Heart right ventricle (tissue), 16 donors: ENCODE measurements at regions not wholly inside any gene's neighbourhood (a gene's known extent, or its start where the extent isn't known, plus 50 kb on each side); places are given as distances from the start of the nearest gene placed in this dataset.
"Not testable (repeated sequence)": the region's sequence is repeated elsewhere in the genome, so short reads cannot be mapped to it uniquely, and the experiment has no call there.

Experiments used
- ATAC-seq, 8 donors: fragments of 200-7000 bp; cut with Tn5 transposase; one replicate each; pipeline ENCODE4 v1.9.1; 2020; ENCODE audit warnings: mild to moderate bottlenecking in 8 of 8, moderate library complexity in 8 of 8, moderate number of reproducible peaks in 1 of 8
- DNase-seq, 2 donors: peaks; one replicate each; pipeline ENCODE4 v3.0.0-alpha.2; 2020
- H3K27ac ChIP-seq, 10 donors: fragments of 200-600 bp; sonication (generic) in 2 of 10; one replicate each; pipeline versions ENCODE4 v1.5.0 to v1.8.0; 2020 to 2022; ENCODE audit warnings: mild to moderate bottlenecking in 3 of 10
- H3K27me3 ChIP-seq, 7 donors: fragments of 200-600 bp; one replicate each; pipeline ENCODE4 v1.8.0; 2021 to 2022; ENCODE audit warnings: mild to moderate bottlenecking in 2 of 7
- H3K36me3 ChIP-seq, 9 donors: fragments of 200-600 bp; sonication (generic) in 1 of 9; one replicate each; pipeline versions ENCODE4 v1.5.0 to v1.8.0; 2020 to 2022; ENCODE audit warnings: mild to moderate bottlenecking in 2 of 9
- H3K4me1 ChIP-seq, 9 donors: fragments of 200-600 bp; sonication (generic) in 1 of 9; one replicate each; pipeline versions ENCODE4 v1.5.0 to v1.8.0; 2020 to 2022; ENCODE audit warnings: mild to moderate bottlenecking in 4 of 9
- H3K4me3 ChIP-seq, 10 donors: fragments of 200-600 bp; sonication (generic) in 2 of 10; one replicate each; pipeline versions ENCODE4 v1.5.0 to v1.8.0; 2020 to 2022; ENCODE audit warnings: mild to moderate bottlenecking in 7 of 10, moderate library complexity in 2 of 10
- H3K9me3 ChIP-seq, 11 donors: fragments of 200-600 bp in 10 of 11; sonication (generic) in 2 of 11; one replicate each; pipeline versions ENCODE4 v1.5.0 to v1.8.0; 2013 to 2022; ENCODE audit warnings: mild to moderate bottlenecking in 2 of 11, control low read depth in 1 of 11, moderate library complexity in 1 of 11
- CTCF ChIP-seq, 9 donors: fragments of 200-600 bp; sonication (generic) in 2 of 9; IDR thresholded peaks; one replicate each; pipeline versions ENCODE4 v1.5.0 to v1.8.0; 2021 to 2022; ENCODE audit warnings: antibody characterized with exemption in 9 of 9, mild to moderate bottlenecking in 5 of 9, moderate library complexity in 1 of 9
- WGBS, 2 donors: extraction: QIAGEN DNeasy Blood & Tissue Kit; methylation state at CpG; one replicate each; pipeline ENCODE4 v1.1.7; 2013; ENCODE audit warnings: inconsistent platforms in 1 of 2; 5-methylcytosine and 5-hydroxymethylcytosine counted together
- intact Hi-C, 10 donors: fragments of 100-400 bp; cut with DNase I; formaldehyde crosslinking; loops; one replicate each; pipeline versions ENCODE4 v1.11.1 to v1.14.2; 2022
- donor health status: Arrhythmogenic right ventricular cardiomyopathy.
- donor health status: ischemic (EF 13 %, LVEDD 7.1; RV severe dilation, severe dysfunction).
- donor health status: healthy with polysubstance abuse.
- donor health status: DM: no; HTN: yes; CAD: no.
- donor health status: DM: no; HTN: no; CAD: no.
- donor health status: ischemic (EF 25% LVEDD 6.9; RV normal size, moderate dysfunction).
- donor health status: ischemic (EF 25% LVEDD 5.7; RV mildly dilated, moderate dysfunction).
- donor health status: healthy.
- donor health status: DM: yes; HTN: yes; CAD: no.
- donor health status: Ischemic cardiomyopathy.
- donor health status: ischemic (EF 35%, LVEDD 5.7; RV mildly dilated, moderate dysfunction).
- donor health status: nonischemic (EF 11% LVEDD 7.7; RV severe dilation, severe dysfunction).
- donor health status: DM: yes; HTN: yes; CAD: no.
- donor health status: PGD.
- donor health status: ischemic (EF 29% LVEDD 5.4; RV normal size, mild dysfunction).
- donor health status: nonischemic (EF 23%, LVEDD 6.1; RV moderate dilation, normal function).

GRCh38 chr4:3896441-3896840, 130.3 kb downstream of the ADRA2C start:
- no peak for DNase-seq
- Histone ChIP-seq H3K27me3 (peaks cover 0 to 35% (median 14%) of the 10 kb centered on the region in 7 donors), H3K4me3 (no peak overlapping the region), H3K9me3 (no peaks in the 10 kb centered on the region), H3K27ac (no peak overlapping the region), H3K4me1 (no peaks in the 10 kb centered on the region), H3K36me3 (no peaks in the 10 kb centered on the region)
- intact Hi-C loops = no loop called here
- TF ChIP-seq CTCF (IDR thresholded peaks at IDR 0.05) = no peak
- WGBS, 2 donors = 61 to 62% methylated on average over 6 of the region's 6 CpGs
- ATAC-seq = no peak

- H3K27me3 ChIP-seq = peaks cover 0 to 35% (median 14%) of the 10 kb centered on the region in 7 donors
- 89 to 90% methylated on average over 20 of the region's 20 CpGs for WGBS, 2 donors
- H3K4me3 ChIP-seq, ATAC-seq, H3K9me3 ChIP-seq, H3K36me3 ChIP-seq, H3K4me1 ChIP-seq, H3K27ac ChIP-seq, intact Hi-C loops, DNase-seq: not testable (repeated sequence)
Observed at GRCh38 chr4:3896871-3897578, 130.8 kb downstream of the ADRA2C start.

DNA sequence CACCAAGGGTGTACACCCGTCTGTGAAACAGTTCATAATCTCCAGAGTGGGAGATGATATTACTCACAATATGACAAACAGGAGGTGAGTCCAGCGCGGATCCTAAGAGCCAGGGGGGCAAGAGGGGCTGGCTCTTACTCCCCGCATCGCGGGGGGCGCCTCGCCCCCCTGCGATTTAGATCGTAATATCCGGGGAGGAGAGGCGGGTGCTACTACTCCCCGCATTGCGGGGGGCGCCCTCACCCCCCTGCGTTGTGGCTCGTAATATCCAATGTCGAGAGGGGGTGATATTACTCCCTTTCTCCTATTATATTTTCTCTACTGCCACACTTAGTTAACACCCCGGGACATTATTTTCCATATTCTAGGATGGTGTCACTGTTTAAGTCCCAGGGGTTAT, 131.9 kb downstream of the ADRA2C start:
- intact Hi-C loops = no loop called here
- ATAC-seq (no peak), DNase-seq (no peak)
- peaks cover 0 to 31% (median 10%) of the 10 kb centered on the region in 7 donors for H3K27me3 ChIP-seq
- no peak overlapping the region for H3K27ac ChIP-seq
- no peak for TF ChIP-seq CTCF (IDR thresholded peaks at IDR 0.05)
- 85% methylated on average over 19 of the region's 19 CpGs for WGBS, 2 donors
- no peak overlapping the region for H3K4me3 ChIP-seq
- no peaks in the 10 kb centered on the region for H3K9me3 ChIP-seq
- H3K36me3 ChIP-seq = no peaks in the 10 kb centered on the region
- no peaks in the 10 kb centered on the region for H3K4me1 ChIP-seq

GRCh38 chr4:3898928-3899327, 132.7 kb downstream of the ADRA2C start:
- H3K36me3 ChIP-seq, intact Hi-C loops, DNase-seq, ATAC-seq, H3K4me1 ChIP-seq, H3K9me3 ChIP-seq, H3K4me3 ChIP-seq, H3K27ac ChIP-seq: not testable (repeated sequence)
- WGBS, 2 donors = 86% methylated on average over 10 of the region's 10 CpGs
- peaks cover 0 to 25% (median 10%) of the 10 kb centered on the region in 7 donors for H3K27me3 ChIP-seq

- H3K4me1 ChIP-seq, H3K36me3 ChIP-seq, H3K9me3 ChIP-seq, DNase-seq, intact Hi-C loops, ATAC-seq, H3K27ac ChIP-seq, H3K4me3 ChIP-seq: not testable (repeated sequence)
- 59 to 74% methylated on average over 13 to 14 of the region's 15 CpGs for WGBS, 2 donors
- H3K27me3 ChIP-seq = peaks cover 0 to 38% (median 4%) of the 10 kb centered on the region in 7 donors
Observed at GRCh38 chr4:3904264-3904955, 138.2 kb downstream of the ADRA2C start.

- H3K27ac ChIP-seq, H3K4me1 ChIP-seq, H3K4me3 ChIP-seq, DNase-seq, intact Hi-C loops, ATAC-seq, H3K9me3 ChIP-seq, H3K36me3 ChIP-seq: not testable (repeated sequence)
- WGBS, 2 donors = 88 to 95% methylated on average over 3 of the region's 3 CpGs
- peaks cover 0 to 31% (median under 1%) of the 10 kb centered on the region in 7 donors for H3K27me3 ChIP-seq
Observed at GRCh38 chr4:3909616-3910015, 143.4 kb downstream of the ADRA2C start.

GRCh38 chr4:3910161-3910950, 144.2 kb downstream of the ADRA2C start:
- 45 to 55% methylated on average over 14 of the region's 14 CpGs for WGBS, 2 donors
- H3K36me3 ChIP-seq, H3K4me3 ChIP-seq, H3K27ac ChIP-seq, DNase-seq, H3K4me1 ChIP-seq, ATAC-seq, intact Hi-C loops, H3K9me3 ChIP-seq: not testable (repeated sequence)
- peaks cover 0 to 30% (median 0%) of the 10 kb centered on the region in 7 donors for H3K27me3 ChIP-seq
